GM12878 (cell line): ENCODE measurements at regions not wholly inside any gene's neighbourhood (a gene's known extent, or its start where the extent isn't known, plus 50 kb on each side); places are given as distances from the start of the nearest gene placed in this dataset.

Experiments
- ATAC-seq: fragments of 200-7000 bp; cut with Tn5 transposase; 3 replicates; pipeline ENCODE4 v1.9.1; 2020; ENCODE audit warnings: mild to moderate bottlenecking, moderate library complexity
- BruUV-seq: library from RNA; stranded (reverse); fragments of 400-500 nt; replicated peaks from 2 replicates; lab custom pipeline; 2021; lab: Mats Ljungman, UMichigan
- CTCF ChIA-PET: fragments of 300-600 bp; sonication (Branson Sonifier 250); formaldehyde crosslinking; extraction: SDS; loops from one replicate; lab custom pipeline; 2021; ENCODE audit warnings: inconsistent platforms; lab: Yijun Ruan, JAX
- POLR2A ChIA-PET: fragments of 350-600 bp; formaldehyde crosslinking; extraction: SDS; loops from one replicate; lab custom pipeline; 2021; ENCODE audit warnings: inconsistent platforms; lab: Charles Lee
- RAD21 ChIA-PET: fragments of 300-600 bp; sonication (Branson Sonifier 250); formaldehyde crosslinking; loops from one replicate; lab custom pipeline; 2023; ENCODE audit warnings: antibody characterized with exemption; ENCODE audit not compliant: unreplicated experiment; lab: Charles Lee
- SMC1A ChIA-PET: fragments of 300-600 bp; sonication (Branson Sonifier 250); formaldehyde crosslinking; loops from one replicate; lab custom pipeline; 2023; ENCODE audit not compliant: unreplicated experiment, uncharacterized antibody; lab: Charles Lee
- DNase-seq: peaks from one replicate; pipeline ENCODE4 v3.0.0-alpha.2; 2011; ENCODE audit warnings: low read depth, low spot score
- FAIRE-seq: peaks from 3 replicates; lab custom pipeline; 2011; peaks lifted over from hg19 to GRCh38; lab: Jason Lieb, UNC
- H2AFZ ChIP-seq: 2 replicates; pipeline ENCODE4 v1.6.0; 2011; ENCODE audit warnings: low read depth, low read length, control low read depth; ENCODE audit not compliant: control insufficient read depth
- H3K27ac ChIP-seq: 2 replicates; pipeline ENCODE4 v1.5.1; 2011; ENCODE audit warnings: control low read depth; ENCODE audit not compliant: control insufficient read depth, insufficient read depth
- H3K27me3 ChIP-seq, 2 experiments: replicated peaks in 1 of 2; 2 replicates each; pipeline versions ENCODE4 v1.6.0 to v1.6.1; 2011; ENCODE audit warnings: low read length in 1 of 2; ENCODE audit not compliant: control insufficient read depth in 2 of 2, insufficient read depth in 2 of 2
- H3K36me3 ChIP-seq, 2 experiments: 2 replicates each; pipeline ENCODE4 v1.5.1; 2011; ENCODE audit warnings: low read length in 1 of 2; ENCODE audit not compliant: control insufficient read depth in 2 of 2, insufficient read depth in 2 of 2
- H3K4me1 ChIP-seq: 2 replicates; pipeline ENCODE4 v1.6.1; 2011; ENCODE audit warnings: mild to moderate bottlenecking, low read length, moderate library complexity, mixed read lengths; ENCODE audit not compliant: control insufficient read depth, insufficient read depth
- H3K4me2 ChIP-seq: 2 replicates; pipeline ENCODE4 v1.6.0; 2011; ENCODE audit warnings: control low read depth; ENCODE audit not compliant: control insufficient read depth, insufficient read depth
- H3K4me3 ChIP-seq: fragments of 200-600 bp; sonication (generic); 2 replicates; pipeline ENCODE4 v1.5.1; 2016
- H3K79me2 ChIP-seq: 2 replicates; pipeline ENCODE4 v1.6.0; 2011; ENCODE audit warnings: low read length; ENCODE audit not compliant: control insufficient read depth, insufficient read depth
- H3K9ac ChIP-seq: 2 replicates; pipeline ENCODE4 v1.8.0; 2011; ENCODE audit warnings: low read length, control low read depth, mixed read lengths; ENCODE audit not compliant: control insufficient read depth, insufficient read depth
- H3K9me3 ChIP-seq: replicated peaks from 3 replicates; pipeline ENCODE4 v1.5.1; 2011; ENCODE audit warnings: mild to moderate bottlenecking, low read length; ENCODE audit not compliant: control insufficient read depth, insufficient read depth
- H4K20me1 ChIP-seq: 2 replicates; pipeline ENCODE4 v1.6.0; 2011; ENCODE audit not compliant: control insufficient read depth, insufficient read depth
- BCLAF1 ChIP-seq: fragments of 450-650 bp; IDR thresholded peaks from 2 replicates; pipeline ENCODE4 v1.6.1; 2017; ENCODE audit warnings: antibody characterized with exemption, mild to moderate bottlenecking, moderate library complexity
- CHD1 ChIP-seq: IDR thresholded peaks from 2 replicates; pipeline ENCODE4 v1.6.1; 2012; ENCODE audit warnings: low read depth, low read length, improper control_type of control experiment
- CHD4 ChIP-seq: fragments of 200-600 bp; sonication (generic); IDR thresholded peaks from 2 replicates; pipeline ENCODE4 v1.6.1; 2016; ENCODE audit warnings: mild to moderate bottlenecking
- ESRRA ChIP-seq: IDR thresholded peaks from 2 replicates; pipeline ENCODE4 v1.6.1; 2012; ENCODE audit warnings: mild to moderate bottlenecking, low read length, improper control_type of control experiment
- MTA3 ChIP-seq: IDR thresholded peaks from 2 replicates; pipeline ENCODE4 v1.6.1; 2012; ENCODE audit warnings: low read length, inconsistent platforms, borderline replicate concordance
- POLR2AphosphoS5 ChIP-seq: IDR thresholded peaks from 2 replicates; pipeline ENCODE4 v1.6.1; 2011; ENCODE audit warnings: mild to moderate bottlenecking, low read length, inconsistent platforms
- RELA ChIP-seq: fragments of 450-650 bp; IDR thresholded peaks from 2 replicates; pipeline ENCODE4 v1.8.0; 2014; ENCODE audit warnings: borderline replicate concordance; ENCODE audit not compliant: partially characterized antibody
- YBX1 ChIP-seq: fragments of 450-650 bp; IDR thresholded peaks from 2 replicates; pipeline ENCODE4 v1.6.1; 2016; ENCODE audit warnings: antibody characterized with exemption
- ZNF217 ChIP-seq: fragments of 450-650 bp; IDR thresholded peaks from 2 replicates; pipeline ENCODE4 v1.6.1; 2017; ENCODE audit warnings: antibody characterized with exemption, mild to moderate bottlenecking
- ZNF24 ChIP-seq: fragments of 450-650 bp; IDR thresholded peaks from 2 replicates; pipeline ENCODE4 v1.6.1; 2017; ENCODE audit warnings: antibody characterized with exemption, mild to moderate bottlenecking
- WGBS: methylation state at CpG from one replicate; pipeline ENCODE4 v1.1.6; 2016; ENCODE audit warnings: low lambda C conversion rate; ENCODE audit not compliant: insufficient replicate concordance, insufficient coverage; ENCODE audit errors: missing lambda C conversion rate; 5-methylcytosine and 5-hydroxymethylcytosine counted together
- in situ Hi-C: fragments of 300-500 bp; cut with MboI; formaldehyde crosslinking; loops from 9 replicates; pipeline ENCODE4 v1.14.3; 2018; ENCODE audit warnings: mixed read lengths
- intact Hi-C: fragments of 100-400 bp; cut with micrococcal nuclease; formaldehyde crosslinking; loops from one replicate; pipeline ENCODE4 v1.14.2; 2022; ENCODE audit not compliant: unreplicated experiment
- TF ChIP-seq, protein P1 (sequence below): fragments of 450-650 bp; IDR thresholded peaks from 2 replicates; pipeline ENCODE4 v1.6.1; 2016; ENCODE audit warnings: mild to moderate bottlenecking, moderate library complexity, borderline replicate concordance
- TF ChIP-seq, protein P2 (sequence below): fragments of 450-650 bp; IDR thresholded peaks from 2 replicates; pipeline ENCODE4 v1.6.1; 2017; ENCODE audit warnings: mild to moderate bottlenecking, moderate library complexity

DNA sequence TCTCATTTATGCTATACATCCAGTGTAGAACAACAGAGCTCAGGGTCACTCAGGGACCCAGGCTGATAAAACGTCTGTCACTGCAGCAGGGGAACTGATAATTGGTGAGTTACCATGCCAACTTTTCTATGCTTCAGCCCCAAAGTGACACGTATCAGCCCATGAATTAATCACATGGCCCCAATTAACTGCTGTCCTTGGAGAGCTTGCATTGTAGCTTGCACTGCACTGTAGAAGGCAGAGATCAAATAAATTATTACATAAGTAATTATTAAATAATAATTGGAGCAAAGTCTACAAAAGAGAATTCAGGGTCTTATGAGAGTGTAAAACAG is 144.6 kb downstream of the SUDS3 start:
- FAIRE-seq (no peak), ATAC-seq (no peak)
- Histone ChIP-seq H3K27ac (no peak overlapping the region), H3K9ac (no peak overlapping the region), H3K9me3 (no peaks in the 10 kb centered on the region), H3K4me1 (no peaks in the 10 kb centered on the region), H3K79me2 (no peaks in the 10 kb centered on the region), H3K27me3 (no peaks in the 10 kb centered on the region), H2AFZ (no peak overlapping the region), H3K4me2 (no peak overlapping the region), H3K4me3 (no peak overlapping the region)
- SMC1A ChIA-PET: no interaction called here
- 2% methylated on average over 2 of the region's 2 CpGs for WGBS
- POLR2A ChIA-PET: no interaction called here
- intact Hi-C loops (no loop called here), in situ Hi-C loops (no loop called here)
- RAD21 ChIA-PET: no interaction called here
- CTCF ChIA-PET: no interaction called here
- TF ChIP-seq, protein P1, sequence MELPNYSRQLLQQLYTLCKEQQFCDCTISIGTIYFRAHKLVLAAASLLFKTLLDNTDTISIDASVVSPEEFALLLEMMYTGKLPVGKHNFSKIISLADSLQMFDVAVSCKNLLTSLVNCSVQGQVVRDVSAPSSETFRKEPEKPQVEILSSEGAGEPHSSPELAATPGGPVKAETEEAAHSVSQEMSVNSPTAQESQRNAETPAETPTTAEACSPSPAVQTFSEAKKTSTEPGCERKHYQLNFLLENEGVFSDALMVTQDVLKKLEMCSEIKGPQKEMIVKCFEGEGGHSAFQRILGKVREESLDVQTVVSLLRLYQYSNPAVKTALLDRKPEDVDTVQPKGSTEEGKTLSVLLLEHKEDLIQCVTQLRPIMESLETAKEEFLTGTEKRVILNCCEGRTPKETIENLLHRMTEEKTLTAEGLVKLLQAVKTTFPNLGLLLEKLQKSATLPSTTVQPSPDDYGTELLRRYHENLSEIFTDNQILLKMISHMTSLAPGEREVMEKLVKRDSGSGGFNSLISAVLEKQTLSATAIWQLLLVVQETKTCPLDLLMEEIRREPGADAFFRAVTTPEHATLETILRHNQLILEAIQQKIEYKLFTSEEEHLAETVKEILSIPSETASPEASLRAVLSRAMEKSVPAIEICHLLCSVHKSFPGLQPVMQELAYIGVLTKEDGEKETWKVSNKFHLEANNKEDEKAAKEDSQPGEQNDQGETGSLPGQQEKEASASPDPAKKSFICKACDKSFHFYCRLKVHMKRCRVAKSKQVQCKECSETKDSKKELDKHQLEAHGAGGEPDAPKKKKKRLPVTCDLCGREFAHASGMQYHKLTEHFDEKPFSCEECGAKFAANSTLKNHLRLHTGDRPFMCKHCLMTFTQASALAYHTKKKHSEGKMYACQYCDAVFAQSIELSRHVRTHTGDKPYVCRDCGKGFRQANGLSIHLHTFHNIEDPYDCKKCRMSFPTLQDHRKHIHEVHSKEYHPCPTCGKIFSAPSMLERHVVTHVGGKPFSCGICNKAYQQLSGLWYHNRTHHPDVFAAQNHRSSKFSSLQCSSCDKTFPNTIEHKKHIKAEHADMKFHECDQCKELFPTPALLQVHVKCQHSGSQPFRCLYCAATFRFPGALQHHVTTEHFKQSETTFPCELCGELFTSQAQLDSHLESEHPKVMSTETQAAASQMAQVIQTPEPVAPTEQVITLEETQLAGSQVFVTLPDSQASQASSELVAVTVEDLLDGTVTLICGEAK: no peak
- no peak for TF ChIP-seq CHD1
- no peak for TF ChIP-seq POLR2AphosphoS5
- no peak for TF ChIP-seq RELA
- TF ChIP-seq BCLAF1: no peak
- no peak for TF ChIP-seq ZNF217
- no peak for TF ChIP-seq ESRRA
- TF ChIP-seq MTA3: no peak
- no peak for TF ChIP-seq ZNF24
- TF ChIP-seq, protein P2, sequence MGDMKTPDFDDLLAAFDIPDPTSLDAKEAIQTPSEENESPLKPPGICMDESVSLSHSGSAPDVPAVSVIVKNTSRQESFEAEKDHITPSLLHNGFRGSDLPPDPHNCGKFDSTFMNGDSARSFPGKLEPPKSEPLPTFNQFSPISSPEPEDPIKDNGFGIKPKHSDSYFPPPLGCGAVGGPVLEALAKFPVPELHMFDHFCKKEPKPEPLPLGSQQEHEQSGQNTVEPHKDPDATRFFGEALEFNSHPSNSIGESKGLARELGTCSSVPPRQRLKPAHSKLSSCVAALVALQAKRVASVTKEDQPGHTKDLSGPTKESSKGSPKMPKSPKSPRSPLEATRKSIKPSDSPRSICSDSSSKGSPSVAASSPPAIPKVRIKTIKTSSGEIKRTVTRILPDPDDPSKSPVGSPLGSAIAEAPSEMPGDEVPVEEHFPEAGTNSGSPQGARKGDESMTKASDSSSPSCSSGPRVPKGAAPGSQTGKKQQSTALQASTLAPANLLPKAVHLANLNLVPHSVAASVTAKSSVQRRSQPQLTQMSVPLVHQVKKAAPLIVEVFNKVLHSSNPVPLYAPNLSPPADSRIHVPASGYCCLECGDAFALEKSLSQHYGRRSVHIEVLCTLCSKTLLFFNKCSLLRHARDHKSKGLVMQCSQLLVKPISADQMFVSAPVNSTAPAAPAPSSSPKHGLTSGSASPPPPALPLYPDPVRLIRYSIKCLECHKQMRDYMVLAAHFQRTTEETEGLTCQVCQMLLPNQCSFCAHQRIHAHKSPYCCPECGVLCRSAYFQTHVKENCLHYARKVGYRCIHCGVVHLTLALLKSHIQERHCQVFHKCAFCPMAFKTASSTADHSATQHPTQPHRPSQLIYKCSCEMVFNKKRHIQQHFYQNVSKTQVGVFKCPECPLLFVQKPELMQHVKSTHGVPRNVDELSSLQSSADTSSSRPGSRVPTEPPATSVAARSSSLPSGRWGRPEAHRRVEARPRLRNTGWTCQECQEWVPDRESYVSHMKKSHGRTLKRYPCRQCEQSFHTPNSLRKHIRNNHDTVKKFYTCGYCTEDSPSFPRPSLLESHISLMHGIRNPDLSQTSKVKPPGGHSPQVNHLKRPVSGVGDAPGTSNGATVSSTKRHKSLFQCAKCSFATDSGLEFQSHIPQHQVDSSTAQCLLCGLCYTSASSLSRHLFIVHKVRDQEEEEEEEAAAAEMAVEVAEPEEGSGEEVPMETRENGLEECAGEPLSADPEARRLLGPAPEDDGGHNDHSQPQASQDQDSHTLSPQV: no peak
- TF ChIP-seq CHD4: no peak
- no peak for TF ChIP-seq YBX1
- TF ChIP-seq, all 136 proteins: peak for 0
- no peaks in the 10 kb centered on the region for H3K36me3 ChIP-seq
- BruUV-seq: no TSS peak
- no peaks in the 10 kb centered on the region for H4K20me1 ChIP-seq
- no peak for DNase-seq
